Mesendoderm (in vitro differentiated cells): ENCODE measurements at regions not wholly inside any gene's neighbourhood (a gene's known extent, or its start where the extent isn't known, plus 50 kb on each side); places are given as distances from the start of the nearest gene placed in this dataset.

Source experiments
- DNase-seq: peaks from one replicate; pipeline ENCODE4 v3.0.0; 2013
- H2AK5ac ChIP-seq: 2 replicates; pipeline ENCODE4 v1.6.1; 2013; ENCODE audit warnings: low read length, inconsistent platforms
- H2BK120ac ChIP-seq: 2 replicates; pipeline ENCODE4 v1.6.1; 2013; ENCODE audit warnings: low read depth, mild to moderate bottlenecking, low read length, moderate library complexity, mixed read lengths
- H2BK15ac ChIP-seq: replicated peaks from 2 replicates; pipeline ENCODE4 v1.6.1; 2013; ENCODE audit warnings: low read depth, mild to moderate bottlenecking, moderate library complexity
- H2BK5ac ChIP-seq: 2 replicates; pipeline ENCODE4 v1.6.1; 2013; ENCODE audit warnings: low read length, inconsistent platforms
- H3K18ac ChIP-seq: 2 replicates; pipeline ENCODE4 v1.6.1; 2013; ENCODE audit warnings: mild to moderate bottlenecking, low read length, mixed read lengths
- H3K23ac ChIP-seq: one replicate; pipeline ENCODE4 v1.6.1; 2013; ENCODE audit warnings: low read length
- H3K27ac ChIP-seq: 2 replicates; pipeline ENCODE4 v1.5.1; 2013; ENCODE audit warnings: low read depth, mild to moderate bottlenecking, inconsistent platforms, low read length, moderate library complexity
- H3K27me3 ChIP-seq: 2 replicates; pipeline ENCODE4 v1.6.1; 2013; ENCODE audit warnings: low read length, control low read depth, mild to moderate bottlenecking, inconsistent platforms; ENCODE audit not compliant: insufficient read depth, poor library complexity
- H3K36me3 ChIP-seq: 2 replicates; pipeline ENCODE4 v1.6.1; 2013; ENCODE audit warnings: low read length, inconsistent platforms; ENCODE audit not compliant: control insufficient read depth, insufficient read depth
- H3K4ac ChIP-seq: one replicate; pipeline ENCODE4 v1.6.1; 2013; ENCODE audit warnings: low read depth, mild to moderate bottlenecking, low read length, moderate library complexity
- H3K4me1 ChIP-seq: 2 replicates; pipeline ENCODE4 v1.6.1; 2013; ENCODE audit warnings: low read depth, low read length, inconsistent platforms; ENCODE audit not compliant: control insufficient read depth
- H3K4me2 ChIP-seq: 2 replicates; pipeline ENCODE4 v1.6.1; 2013; ENCODE audit warnings: low read length
- H3K4me3 ChIP-seq: 2 replicates; pipeline ENCODE4 v1.5.1; 2013; ENCODE audit warnings: mild to moderate bottlenecking, low read length
- H3K56ac ChIP-seq: one replicate; pipeline ENCODE4 v1.6.1; 2013; ENCODE audit warnings: low read length
- H3K79me1 ChIP-seq: 2 replicates; pipeline ENCODE4 v1.6.1; 2013; ENCODE audit warnings: low read length, inconsistent platforms
- H3K79me2 ChIP-seq: 2 replicates; pipeline ENCODE4 v1.6.1; 2013; ENCODE audit warnings: mild to moderate bottlenecking, low read length; ENCODE audit not compliant: control insufficient read depth, insufficient read depth
- H3K9ac ChIP-seq: 2 replicates; pipeline ENCODE4 v1.6.1; 2013; ENCODE audit warnings: low read length, inconsistent platforms
- H4K5ac ChIP-seq: one replicate; pipeline ENCODE4 v1.6.1; 2013; ENCODE audit warnings: low read length
- H4K8ac ChIP-seq: one replicate; pipeline ENCODE4 v1.6.1; 2013; ENCODE audit warnings: low read depth, mild to moderate bottlenecking, control low read depth, low read length, moderate library complexity
- WGBS: extraction: QIAGEN DNeasy Blood & Tissue Kit; methylation state at CpG from one replicate; pipeline ENCODE4 v1.1.7; 2013; ENCODE audit warnings: low lambda C conversion rate, missing lambda C conversion rate; ENCODE audit not compliant: insufficient coverage; ENCODE audit errors: extremely low coverage; 5-methylcytosine and 5-hydroxymethylcytosine counted together

- Histone ChIP-seq H2BK15ac (no peak overlapping the region), H3K4me2 (no peak overlapping the region), H2BK120ac (no peak overlapping the region), H2BK5ac (no peak overlapping the region), H3K56ac (no peak overlapping the region), H3K79me1 (no peaks in the 10 kb centered on the region), H3K4me3 (no peak overlapping the region), H3K27ac (no peak overlapping the region), H2AK5ac (no peak overlapping the region), H3K79me2 (no peaks in the 10 kb centered on the region), H3K4ac (no peak overlapping the region), H3K23ac (no peak overlapping the region), H3K18ac (no peak overlapping the region), H3K4me1 (no peaks in the 10 kb centered on the region), H4K8ac (no peak overlapping the region), H3K9ac (no peak overlapping the region), H3K36me3 (no peaks in the 10 kb centered on the region), H4K5ac (no peak overlapping the region), H3K27me3 (no peaks in the 10 kb centered on the region)
- DNase-seq: no peak
- no CpG with 5 or more reads among the region's 1 CpG for WGBS
Observed at GRCh38 chr5:152683205-152683604, 278.1 kb upstream of the NMUR2 start.

GRCh38 chr5:152686931-152687330 is 281.9 kb upstream of the NMUR2 start:
- Histone ChIP-seq H3K56ac (no peak overlapping the region), H4K5ac (no peak overlapping the region), H2BK120ac (no peak overlapping the region), H2BK5ac (no peak overlapping the region), H3K27ac (no peak overlapping the region), H3K79me1 (no peaks in the 10 kb centered on the region), H3K4ac (no peak overlapping the region), H3K9ac (no peak overlapping the region), H3K27me3 (no peaks in the 10 kb centered on the region), H2BK15ac (no peak overlapping the region), H3K79me2 (no peaks in the 10 kb centered on the region), H3K36me3 (no peaks in the 10 kb centered on the region), H2AK5ac (no peak overlapping the region), H3K4me1 (no peaks in the 10 kb centered on the region), H3K4me2 (no peak overlapping the region), H3K23ac (no peak overlapping the region), H3K18ac (no peak overlapping the region), H4K8ac (no peak overlapping the region), H3K4me3 (no peak overlapping the region)
- DNase-seq: peak; percentile 70
- WGBS: no CpG with 5 or more reads among the region's 4 CpGs

- Histone ChIP-seq H2BK120ac (no peak overlapping the region), H3K79me2 (no peaks in the 10 kb centered on the region), H3K9ac (no peak overlapping the region), H3K27me3 (no peaks in the 10 kb centered on the region), H3K4me2 (no peak overlapping the region), H2BK15ac (no peak overlapping the region), H3K4me3 (no peak overlapping the region), H4K5ac (no peak overlapping the region), H3K4me1 (no peaks in the 10 kb centered on the region), H3K36me3 (no peaks in the 10 kb centered on the region), H2AK5ac (no peak overlapping the region), H3K27ac (no peak overlapping the region), H2BK5ac (no peak overlapping the region), H4K8ac (no peak overlapping the region), H3K23ac (no peak overlapping the region), H3K4ac (no peak overlapping the region), H3K18ac (peak overlapping the region; percentile 47), H3K56ac (no peak overlapping the region), H3K79me1 (no peaks in the 10 kb centered on the region)
- no CpG with 5 or more reads among the region's 3 CpGs for WGBS
- DNase-seq: peak; percentile 42
Observed at GRCh38 chr5:152688561-152689249, 283.6 kb upstream of the NMUR2 start.

- DNase-seq: peak; percentile 28
- Histone ChIP-seq H3K4ac (no peak overlapping the region), H3K23ac (no peak overlapping the region), H3K4me3 (no peak overlapping the region), H3K56ac (no peak overlapping the region), H2AK5ac (no peak overlapping the region), H3K79me1 (no peaks in the 10 kb centered on the region), H2BK5ac (no peak overlapping the region), H2BK15ac (no peak overlapping the region), H3K4me1 (no peaks in the 10 kb centered on the region), H3K9ac (no peak overlapping the region), H3K79me2 (no peaks in the 10 kb centered on the region), H3K27ac (no peak overlapping the region), H4K5ac (no peak overlapping the region), H2BK120ac (no peak overlapping the region), H3K36me3 (no peaks in the 10 kb centered on the region), H3K27me3 (no peaks in the 10 kb centered on the region), H3K18ac (no peak overlapping the region), H4K8ac (no peak overlapping the region), H3K4me2 (no peak overlapping the region)
- no CpG with 5 or more reads among the region's 5 CpGs for WGBS
Observed at GRCh38 chr5:152689250-152689711, 284.2 kb upstream of the NMUR2 start.

GRCh38 chr5:152694231-152694630 is 289.2 kb upstream of the NMUR2 start:
- Histone ChIP-seq H4K5ac (no peak overlapping the region), H3K4ac (no peak overlapping the region), H3K79me2 (no peaks in the 10 kb centered on the region), H3K18ac (no peak overlapping the region), H2BK120ac (no peak overlapping the region), H3K23ac (no peak overlapping the region), H3K9ac (no peak overlapping the region), H3K27me3 (no peaks in the 10 kb centered on the region), H4K8ac (no peak overlapping the region), H2AK5ac (no peak overlapping the region), H3K4me1 (no peaks in the 10 kb centered on the region), H2BK5ac (no peak overlapping the region), H3K79me1 (no peaks in the 10 kb centered on the region), H3K36me3 (no peaks in the 10 kb centered on the region), H3K27ac (no peak overlapping the region), H2BK15ac (no peak overlapping the region), H3K56ac (no peak overlapping the region), H3K4me2 (no peak overlapping the region), H3K4me3 (no peak overlapping the region)
- no peak for DNase-seq
- no CpG with 5 or more reads among the region's 2 CpGs for WGBS
